Stomach (tissue), 4 donors: ENCODE measurements at regions not wholly inside any gene's neighbourhood (a gene's known extent, or its start where the extent isn't known, plus 50 kb on each side); places are given as distances from the start of the nearest gene placed in this dataset.

Experiments used
- EP300 ChIP-seq: sonication (generic); formaldehyde crosslinking; IDR thresholded peaks from one replicate; pipeline ENCODE4 v1.6.1; 2017; ENCODE audit warnings: antibody characterized with exemption
- POLR2A ChIP-seq, 4 donors: fragments of 450-650 bp; IDR thresholded peaks; one replicate each; pipeline ENCODE4 v1.6.1; 2016; ENCODE audit warnings: antibody characterized with exemption in 4 of 4, control low read depth in 2 of 4, mild to moderate bottlenecking in 1 of 4, moderate library complexity in 1 of 4
- POLR2AphosphoS5 ChIP-seq, 3 donors: sonication (generic); formaldehyde crosslinking; IDR thresholded peaks; one replicate each; pipeline ENCODE4 v1.6.1; 2016; ENCODE audit warnings: antibody characterized with exemption in 3 of 3
- TF ChIP-seq, protein P1 (sequence below), 7 experiments: fragments of 450-650 bp in 4 of 7; fragments of 200-600 bp in 3 of 7; sonication (generic) in 3 of 7; IDR thresholded peaks; one replicate each; pipeline ENCODE4 v1.5.1; 2016 to 2019; ENCODE audit warnings: antibody characterized with exemption in 7 of 7, control low read depth in 2 of 7, mild to moderate bottlenecking in 1 of 7

DNA sequence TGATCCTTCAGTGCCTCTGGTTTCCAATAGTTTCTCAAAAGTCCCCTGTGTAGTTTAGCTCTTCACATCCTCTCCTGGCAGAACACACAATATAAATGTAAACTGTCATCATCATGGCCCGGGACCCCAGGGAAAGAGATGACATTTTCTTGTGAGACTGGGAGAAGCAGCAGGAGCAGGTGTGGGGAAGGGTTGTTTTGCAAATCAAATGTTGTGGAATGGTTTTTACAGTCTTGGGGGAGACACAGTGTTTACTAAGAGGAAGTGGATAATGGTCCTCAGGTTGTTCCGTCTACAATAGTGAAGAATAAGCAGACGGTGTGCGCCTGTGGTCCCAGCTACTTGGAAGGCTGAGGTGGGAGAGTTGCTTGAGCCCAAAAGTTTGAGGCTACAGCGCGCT is 159.1 kb downstream of the SEC23IP start:
- TF ChIP-seq POLR2A (IDR thresholded peaks at IDR 0.05) = no peak
- TF ChIP-seq, protein P1, sequence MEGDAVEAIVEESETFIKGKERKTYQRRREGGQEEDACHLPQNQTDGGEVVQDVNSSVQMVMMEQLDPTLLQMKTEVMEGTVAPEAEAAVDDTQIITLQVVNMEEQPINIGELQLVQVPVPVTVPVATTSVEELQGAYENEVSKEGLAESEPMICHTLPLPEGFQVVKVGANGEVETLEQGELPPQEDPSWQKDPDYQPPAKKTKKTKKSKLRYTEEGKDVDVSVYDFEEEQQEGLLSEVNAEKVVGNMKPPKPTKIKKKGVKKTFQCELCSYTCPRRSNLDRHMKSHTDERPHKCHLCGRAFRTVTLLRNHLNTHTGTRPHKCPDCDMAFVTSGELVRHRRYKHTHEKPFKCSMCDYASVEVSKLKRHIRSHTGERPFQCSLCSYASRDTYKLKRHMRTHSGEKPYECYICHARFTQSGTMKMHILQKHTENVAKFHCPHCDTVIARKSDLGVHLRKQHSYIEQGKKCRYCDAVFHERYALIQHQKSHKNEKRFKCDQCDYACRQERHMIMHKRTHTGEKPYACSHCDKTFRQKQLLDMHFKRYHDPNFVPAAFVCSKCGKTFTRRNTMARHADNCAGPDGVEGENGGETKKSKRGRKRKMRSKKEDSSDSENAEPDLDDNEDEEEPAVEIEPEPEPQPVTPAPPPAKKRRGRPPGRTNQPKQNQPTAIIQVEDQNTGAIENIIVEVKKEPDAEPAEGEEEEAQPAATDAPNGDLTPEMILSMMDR (IDR thresholded peaks at IDR 0.05) = no peak
- TF ChIP-seq EP300 = no peak
- no peak for TF ChIP-seq POLR2AphosphoS5 (IDR thresholded peaks at IDR 0.05)
